DMS 273 (cell line): ENCODE measurements at regions not wholly inside any gene's neighbourhood (a gene's known extent, or its start where the extent isn't known, plus 50 kb on each side); places are given as distances from the start of the nearest gene placed in this dataset.
A peak's percentile ranks its signal among the peaks of the same experiment; 100 is the strongest.
"Not testable (repeated sequence)": the region's sequence is repeated elsewhere in the genome, so short reads cannot be mapped to it uniquely, and the experiment has no call there.

ENCODE experiments used
- DNase-seq: peaks from one replicate; lab custom pipeline; 2025; ENCODE audit not compliant: unreplicated experiment; lab: John Stamatoyannopoulos, UW

- no peak for DNase-seq
Measured at GRCh38 chr3:56957522-56957921, 102.9 kb upstream of the SPATA12 start.

DNA sequence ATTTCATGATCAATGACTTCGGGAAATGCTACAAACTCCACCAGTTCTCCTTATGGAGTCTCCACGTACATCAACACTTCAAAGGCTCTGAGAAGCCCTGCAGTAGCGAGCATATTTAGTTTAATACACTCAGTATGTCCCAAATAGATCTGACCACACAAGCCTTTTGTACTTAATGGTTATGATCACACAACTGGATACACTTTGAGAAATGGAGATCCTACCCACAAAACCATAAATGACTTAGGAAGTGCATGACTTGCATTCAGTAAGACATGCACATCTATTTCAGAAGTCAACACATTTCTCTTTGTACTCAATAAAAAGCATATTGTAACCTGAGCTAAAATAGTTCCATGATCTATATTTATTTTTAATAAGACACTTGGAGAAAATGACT lies 103.6 kb upstream of the SPATA12 start:
- no peak for DNase-seq

GRCh38 chr3:56955492-56956111 lies 104.9 kb upstream of the SPATA12 start:
- DNase-seq = no peak

DNA sequence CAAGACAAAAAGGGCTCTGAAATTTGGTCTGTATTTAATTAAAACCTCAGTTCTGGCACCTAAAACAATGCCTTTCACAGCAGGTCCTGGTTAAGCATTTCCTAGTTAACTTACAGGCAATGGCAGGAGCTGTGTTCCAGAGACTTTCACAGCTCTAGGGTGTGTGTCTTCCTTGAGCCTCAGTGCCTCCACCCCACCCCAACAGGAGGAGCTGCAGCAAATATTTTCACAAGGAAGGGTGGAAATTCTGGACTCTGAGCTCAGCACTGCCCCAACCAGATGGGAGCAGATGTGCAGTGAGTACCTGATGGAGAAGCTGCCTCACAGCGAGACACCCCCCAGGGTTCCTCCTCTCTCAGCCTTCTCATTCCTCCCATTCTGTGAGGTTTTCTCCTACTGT lies 106.3 kb upstream of the SPATA12 start:
- DNase-seq = peak; percentile 24

GRCh38 chr3:56952846-56953245 lies 107.6 kb upstream of the SPATA12 start:
- no peak for DNase-seq

DNA sequence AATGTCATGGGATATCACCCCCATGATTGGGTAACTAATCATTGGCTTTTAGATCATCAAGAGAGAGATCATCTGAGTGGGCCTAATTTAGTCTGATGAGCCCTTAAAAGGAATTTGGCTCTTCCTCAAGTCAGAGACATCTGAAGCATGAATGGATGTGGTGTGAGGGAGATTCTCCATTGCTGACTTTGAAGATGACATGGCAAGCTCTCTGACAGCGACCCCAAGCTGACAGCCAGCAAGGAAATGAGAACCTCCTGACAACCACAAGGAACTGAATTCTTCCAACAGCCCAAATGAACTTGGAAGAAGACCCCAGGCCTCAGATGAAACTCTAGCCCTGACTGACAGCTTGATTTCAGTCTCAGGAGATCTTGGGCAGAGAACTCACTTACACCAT lies 108.4 kb upstream of the SPATA12 start:
- no peak for DNase-seq

DNA sequence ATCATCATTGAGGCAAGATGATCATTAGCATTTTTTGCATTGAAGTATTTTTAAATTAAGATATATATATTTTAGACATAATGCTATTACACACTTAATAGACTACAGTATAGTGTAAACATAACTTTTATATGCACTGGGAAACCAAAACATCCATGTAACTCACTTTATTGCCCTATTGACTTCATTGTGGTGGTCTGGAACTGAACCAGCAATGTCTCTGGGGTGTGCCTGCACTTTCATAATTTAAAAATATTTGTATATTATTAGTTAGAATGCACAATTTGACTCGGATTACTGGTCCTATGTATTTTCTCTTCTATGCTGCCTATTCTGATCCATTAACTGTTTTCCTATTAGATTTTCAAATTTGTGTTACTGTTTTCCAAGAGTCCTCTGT lies 109.1 kb upstream of the SPATA12 start:
- no peak for DNase-seq

DNA sequence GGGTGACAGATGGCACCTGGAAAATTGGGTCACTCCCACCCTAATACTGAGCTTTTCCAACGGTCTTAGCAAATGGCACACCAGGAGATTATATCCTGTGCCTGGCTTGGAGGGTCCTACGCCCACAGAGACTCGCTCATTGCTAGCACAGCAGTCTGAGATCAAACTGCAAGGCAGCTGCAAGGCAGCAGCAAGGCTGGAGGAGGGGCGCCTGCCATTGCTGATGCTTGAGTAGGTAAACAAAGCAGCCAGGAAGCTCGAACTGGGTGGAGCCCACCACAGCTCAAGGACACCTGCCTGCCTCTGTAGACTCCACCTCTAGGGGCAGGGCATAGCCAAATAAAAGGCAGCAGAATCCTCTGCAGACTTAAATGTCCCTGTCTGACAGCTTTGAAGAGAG lies 115.1 kb upstream of the SPATA12 start:
- not testable (repeated sequence) for DNase-seq

DNA sequence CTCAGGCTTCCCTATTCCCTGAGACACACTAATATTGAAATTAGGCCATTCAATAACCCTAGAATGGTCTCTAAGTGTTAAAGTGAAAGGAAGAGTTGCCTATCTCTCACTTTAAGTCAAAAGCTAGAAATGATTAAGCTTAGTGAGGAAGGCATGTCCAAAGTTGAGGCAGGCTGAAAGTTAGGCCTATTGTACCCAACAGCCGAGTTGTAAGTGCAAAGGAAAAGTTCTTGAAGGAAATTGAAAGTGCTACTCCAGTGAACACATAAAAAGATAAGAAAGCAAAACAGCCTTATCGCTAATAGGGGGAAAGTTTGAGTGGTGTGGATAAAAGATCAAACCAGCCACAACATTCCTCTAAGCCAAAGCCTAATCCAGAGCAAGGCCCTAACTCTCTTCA lies 117.9 kb upstream of the SPATA12 start:
- DNase-seq = no peak

DNA sequence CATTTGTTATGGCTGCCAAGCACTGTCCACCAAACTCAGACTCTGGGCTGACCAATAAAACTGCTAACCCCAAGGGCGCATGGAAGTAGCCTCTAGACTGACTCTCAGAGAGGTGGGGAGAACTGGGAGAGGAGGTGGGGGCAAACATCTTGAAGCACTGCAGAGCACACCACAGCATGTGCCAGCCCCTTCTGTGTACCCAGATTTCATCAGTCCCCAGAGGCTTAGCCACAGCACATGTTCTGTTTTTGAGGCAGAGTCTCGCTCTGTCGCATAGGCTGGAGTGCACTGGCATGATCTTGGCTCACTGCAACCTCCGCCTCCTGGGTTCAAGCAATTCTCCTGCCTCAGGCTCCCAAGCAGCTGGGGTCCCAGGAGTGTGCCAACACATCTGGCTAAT lies 119.5 kb upstream of the SPATA12 start:
- peak; percentile 80 for DNase-seq

GRCh38 chr3:56940321-56940720 lies 120.1 kb upstream of the SPATA12 start:
- DNase-seq = peak; percentile 80

DNA sequence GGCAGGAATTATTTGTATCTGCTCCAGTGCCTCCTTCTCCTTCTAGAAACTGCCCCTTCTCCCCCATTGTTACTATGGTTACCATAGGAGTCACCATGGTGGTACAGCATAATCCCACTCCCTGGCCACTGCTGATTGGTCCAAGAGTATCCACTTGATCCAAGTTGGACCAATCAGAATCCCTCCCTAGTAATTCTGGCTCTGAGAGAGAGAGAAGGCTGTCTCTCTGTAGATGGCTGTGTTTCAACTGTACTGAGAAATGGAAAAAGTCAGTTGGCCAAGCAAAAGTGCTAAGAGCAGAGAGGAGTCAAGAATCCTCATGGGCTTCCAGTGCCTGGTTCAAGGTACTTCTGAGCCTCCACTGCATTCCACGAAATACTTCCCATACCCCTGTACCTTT lies 120.6 kb upstream of the SPATA12 start:
- DNase-seq = peak; percentile 85

- peak; percentile 47 for DNase-seq
Measured at GRCh38 chr3:56938530-56938929, 121.9 kb upstream of the SPATA12 start.

DNA sequence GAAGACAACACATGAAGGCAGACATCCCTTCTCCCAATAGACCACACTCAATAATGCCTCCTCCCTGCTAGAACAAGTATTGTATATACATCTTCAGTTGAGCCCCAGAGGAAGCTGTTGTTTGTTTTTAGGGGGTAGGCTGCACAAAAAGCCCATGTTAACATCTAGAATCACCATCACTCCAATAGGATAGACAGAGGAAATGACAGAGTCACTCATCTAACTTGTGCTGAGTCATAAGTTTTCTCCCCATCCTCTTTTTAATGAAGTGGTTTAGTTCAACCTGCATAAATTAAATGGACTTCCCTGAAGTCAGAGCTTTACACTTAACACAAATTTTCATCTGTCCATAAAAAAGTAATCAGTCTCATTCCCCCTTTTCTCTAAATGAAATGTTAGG lies 122.9 kb upstream of the SPATA12 start:
- no peak for DNase-seq

DNA sequence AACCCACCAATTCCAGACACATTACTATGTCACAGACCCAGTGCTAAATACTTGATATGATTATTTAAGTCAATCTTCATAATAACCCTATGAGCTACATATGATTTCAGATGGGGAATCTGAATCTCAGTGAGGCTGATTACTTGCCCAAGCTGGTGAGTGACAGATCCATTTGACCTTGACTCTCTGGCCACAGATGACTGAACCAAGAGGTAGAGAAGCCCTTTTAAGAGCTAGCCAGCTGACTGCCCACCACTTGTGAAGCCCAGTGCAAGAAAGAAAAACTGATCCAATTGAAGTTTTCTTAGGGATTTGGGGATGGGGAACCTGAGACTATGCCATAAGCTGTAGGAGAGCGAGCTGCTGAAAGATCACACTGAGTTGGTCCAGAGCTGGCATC lies 124.7 kb upstream of the SPATA12 start:
- no peak for DNase-seq

DNA sequence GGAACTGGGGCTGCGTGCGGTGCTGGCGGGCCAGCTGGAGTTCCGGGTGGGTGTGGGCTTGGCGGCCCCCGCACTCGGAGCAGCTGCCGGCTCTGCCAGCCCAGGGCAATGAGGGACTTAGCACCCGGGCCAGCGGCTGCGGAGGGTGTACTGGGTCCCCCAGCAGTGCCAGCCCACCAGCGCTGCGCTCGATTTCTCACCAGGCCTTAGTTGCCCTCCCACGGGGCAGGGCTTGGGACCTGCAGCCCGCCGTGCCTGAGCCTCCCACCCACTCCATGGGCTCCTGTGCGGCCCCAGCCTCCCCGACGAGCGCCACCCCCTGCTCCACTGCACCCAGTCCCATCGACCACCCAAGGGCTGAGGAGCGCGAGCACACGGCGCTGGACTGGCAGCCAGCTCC lies 126.0 kb upstream of the SPATA12 start:
- not testable (repeated sequence) for DNase-seq

GRCh38 chr3:56933803-56934202 lies 126.7 kb upstream of the SPATA12 start:
- DNase-seq = no peak

DNA sequence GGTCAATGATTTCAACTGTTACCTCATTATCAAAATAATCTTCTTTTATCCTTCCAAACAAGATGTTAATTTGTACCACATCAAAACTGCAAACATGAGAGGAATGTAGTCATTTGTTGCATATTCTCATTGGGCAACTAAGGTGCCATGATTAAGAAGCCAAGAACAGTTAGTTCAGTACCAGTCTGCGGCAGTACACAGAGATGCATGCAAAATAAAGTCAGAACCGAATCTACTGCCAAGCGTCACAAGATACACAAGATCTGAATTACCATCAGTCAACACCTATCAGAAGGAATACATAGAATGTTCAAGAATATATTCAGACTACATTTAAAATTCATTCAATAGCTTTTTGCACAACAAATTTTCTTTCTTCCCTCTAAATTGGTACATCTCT lies 127.6 kb upstream of the SPATA12 start:
- DNase-seq = no peak

DNA sequence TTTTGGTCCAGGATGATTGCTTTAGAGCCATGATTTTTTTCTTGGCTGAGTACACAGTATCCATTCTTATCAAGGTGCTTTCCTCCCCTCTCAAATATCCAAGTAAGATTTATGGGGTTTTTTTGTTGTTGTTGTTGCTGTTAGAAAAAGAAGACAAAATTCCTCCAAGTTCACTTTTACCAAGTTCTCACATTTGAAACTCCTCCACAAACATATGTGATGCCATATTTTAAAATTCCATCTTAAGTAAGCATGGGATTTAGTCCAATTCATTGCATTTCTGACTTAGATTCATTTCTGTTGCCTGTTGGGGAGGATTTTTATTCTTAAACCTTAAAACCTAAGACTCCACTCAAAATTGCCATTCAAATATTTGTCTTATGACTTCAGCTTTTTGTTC lies 128.6 kb upstream of the SPATA12 start:
- DNase-seq = no peak

DNA sequence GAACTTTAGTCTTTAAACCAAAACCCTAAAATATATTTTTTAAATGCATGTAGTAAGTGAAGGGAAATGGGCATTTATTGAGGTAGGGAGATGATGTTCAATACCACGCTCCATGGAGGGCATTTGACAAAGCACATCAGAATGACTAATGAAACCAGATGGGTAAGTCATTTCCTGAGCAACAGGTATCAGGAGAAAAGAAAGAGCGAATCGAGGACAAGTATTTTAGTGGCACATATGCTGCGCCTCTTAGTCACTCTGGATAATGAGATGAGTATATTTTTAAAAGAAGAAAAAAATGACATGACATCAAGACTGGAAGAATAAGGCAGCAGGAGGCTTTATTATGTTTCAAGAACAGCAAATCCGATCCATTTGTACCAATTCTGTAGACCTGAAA lies 129.0 kb upstream of the ARHGEF3 start:
- peak; percentile 19 for DNase-seq

- DNase-seq = no peak
Measured at GRCh38 chr3:56929809-56930615, 128.3 kb upstream of the ARHGEF3 start.

GRCh38 chr3:56928379-56929068 lies 126.8 kb upstream of the ARHGEF3 start:
- DNase-seq = no peak
